HG03442 (cell line): ENCODE measurements at regions not wholly inside any gene's neighbourhood (a gene's known extent, or its start where the extent isn't known, plus 50 kb on each side); places are given as distances from the start of the nearest gene placed in this dataset.
"Not testable (repeated sequence)": the region's sequence is repeated elsewhere in the genome, so short reads cannot be mapped to it uniquely, and the experiment has no call there.

Experiments used
- ATAC-seq: cut with Tn5 transposase; IDR thresholded peaks from one replicate; pipeline ENCODE4 v1.9.1; 2021; ENCODE audit warnings: mild to moderate bottlenecking, moderate library complexity; ENCODE audit not compliant: unreplicated experiment

DNA sequence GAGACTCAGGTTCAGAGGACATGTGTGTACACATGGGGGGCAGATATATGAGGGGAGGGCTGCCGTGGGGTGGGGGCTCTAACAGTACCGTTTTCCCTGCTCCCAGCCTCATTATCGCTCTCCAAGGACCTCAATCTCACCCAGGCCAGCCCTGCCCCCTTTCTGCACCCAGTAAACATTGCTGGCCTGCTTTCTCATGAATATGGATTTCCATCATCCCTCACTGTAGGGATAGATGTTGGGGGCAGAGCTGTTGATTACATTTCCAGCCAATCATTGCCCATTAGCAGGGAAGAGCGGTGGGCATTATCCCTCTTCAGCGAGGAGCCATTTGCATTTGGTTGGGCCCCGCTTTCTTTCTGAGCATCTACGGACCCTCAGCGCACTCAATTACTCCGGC, 273.8 kb downstream of the RPS6KC1 start:
- no peak for ATAC-seq

DNA sequence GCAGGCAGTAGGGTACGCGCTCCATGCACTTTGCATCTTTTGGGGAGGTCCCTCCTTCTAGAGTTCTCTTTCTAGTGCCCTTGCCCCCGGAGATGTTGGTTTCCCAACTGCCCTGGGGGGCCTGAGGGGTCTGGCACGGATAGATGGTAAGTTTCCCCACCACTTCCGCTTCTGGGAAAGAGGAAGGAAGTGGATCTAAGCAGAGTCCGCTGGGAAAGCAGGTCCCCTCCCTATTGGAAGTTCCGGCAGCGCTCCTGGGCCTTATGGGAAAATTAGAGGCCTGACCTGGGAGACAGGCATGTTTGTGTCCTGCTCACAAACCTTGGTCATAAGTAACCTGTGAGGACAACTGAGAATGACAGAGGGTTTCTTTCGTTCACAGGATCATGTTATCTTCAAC, 274.4 kb downstream of the RPS6KC1 start:
- no peak for ATAC-seq

DNA sequence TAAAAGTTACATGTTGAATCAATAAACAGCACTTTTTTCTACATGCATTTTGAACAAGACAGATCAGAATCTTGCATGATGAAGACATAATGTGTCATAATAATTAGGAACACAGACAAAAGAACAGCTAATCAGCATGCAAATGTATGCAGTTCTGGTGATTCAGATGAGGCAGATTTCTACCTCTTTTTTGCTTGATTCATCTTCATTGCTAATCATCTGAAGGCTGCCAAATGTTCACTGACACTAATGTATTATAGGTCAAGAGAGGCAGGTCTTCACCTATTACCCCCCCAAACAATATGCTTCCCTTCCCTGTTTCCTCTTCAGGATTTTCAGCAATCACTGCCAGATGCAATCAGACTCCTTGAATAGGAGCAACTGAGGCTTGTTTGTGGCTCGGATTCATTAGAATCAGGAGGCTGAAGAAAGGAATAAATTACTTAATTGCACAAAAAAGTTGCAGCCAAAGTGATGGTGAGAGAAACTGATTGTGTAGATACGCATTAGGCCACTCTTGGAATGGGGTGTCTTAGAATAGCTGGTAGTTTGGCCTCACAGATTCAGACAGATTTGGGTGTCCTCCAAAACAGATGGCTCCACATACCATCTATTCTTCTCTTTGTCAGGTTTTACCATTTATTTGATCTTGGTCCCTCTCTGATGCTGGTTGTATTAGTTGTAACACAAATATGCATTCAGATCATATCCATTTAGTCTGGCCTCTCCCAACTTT, 275.4 kb downstream of the RPS6KC1 start:
- no peak for ATAC-seq

DNA sequence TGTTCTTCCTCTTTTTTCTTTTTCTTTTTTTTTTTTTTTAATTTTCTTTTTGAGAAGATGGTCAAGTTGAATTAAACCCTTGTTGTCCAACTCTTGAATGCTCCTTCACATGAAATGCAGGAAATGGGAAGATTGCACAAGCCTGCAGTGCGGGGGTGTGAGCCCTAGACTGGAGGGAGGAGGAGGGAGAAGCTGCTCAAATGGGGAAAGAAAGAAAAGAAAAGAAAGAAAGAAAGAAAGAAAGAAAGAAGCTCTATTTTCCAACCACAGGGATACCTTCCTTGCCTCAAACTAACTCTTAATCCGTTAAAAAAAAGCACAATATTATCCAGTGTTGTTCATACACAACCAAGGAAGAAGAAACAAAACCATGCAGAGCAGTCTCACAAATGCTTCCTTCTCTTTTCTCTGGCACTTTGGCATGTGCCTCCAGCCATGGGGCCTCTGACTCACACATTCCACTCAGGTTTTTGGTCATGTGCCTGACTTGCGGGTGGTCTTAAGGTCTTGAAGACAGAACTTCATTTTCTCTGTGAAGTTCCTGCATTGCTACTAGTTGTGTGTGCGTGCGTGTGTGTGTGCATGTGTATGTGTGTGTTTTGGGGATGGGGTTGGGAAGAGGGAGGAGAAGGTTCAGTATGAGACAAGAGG, 276.1 kb downstream of the RPS6KC1 start:
- ATAC-seq, result no peak

DNA sequence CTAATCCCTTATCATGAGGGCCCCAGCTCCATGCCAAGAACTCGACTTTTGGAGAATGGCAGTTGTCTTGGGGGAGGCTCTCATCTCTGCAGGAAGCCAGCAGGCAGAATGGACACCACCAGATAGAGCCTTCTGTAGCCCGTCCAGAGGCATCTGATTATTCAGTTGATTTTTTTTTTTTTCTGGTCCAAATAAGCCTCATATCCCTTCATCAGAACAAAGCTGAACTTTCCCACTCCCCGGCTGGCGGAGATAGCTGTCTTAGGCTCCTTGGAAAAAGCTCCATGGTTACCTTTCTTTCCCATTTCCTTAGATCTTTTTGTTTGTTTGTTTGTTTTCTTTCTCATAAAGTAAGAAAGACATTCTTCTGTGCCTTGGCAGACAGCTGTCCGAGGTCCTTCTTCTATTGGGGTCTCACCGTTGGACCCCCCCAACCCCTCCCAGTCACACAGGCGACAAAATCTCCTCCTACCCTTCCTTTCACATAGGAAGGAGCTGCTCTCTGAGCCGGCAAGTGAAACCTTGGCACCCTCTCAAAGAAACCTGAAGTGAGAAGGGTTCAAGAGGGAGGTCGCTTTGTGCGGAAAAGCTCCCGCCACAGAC, 278.5 kb downstream of the RPS6KC1 start:
- ATAC-seq, result no peak

DNA sequence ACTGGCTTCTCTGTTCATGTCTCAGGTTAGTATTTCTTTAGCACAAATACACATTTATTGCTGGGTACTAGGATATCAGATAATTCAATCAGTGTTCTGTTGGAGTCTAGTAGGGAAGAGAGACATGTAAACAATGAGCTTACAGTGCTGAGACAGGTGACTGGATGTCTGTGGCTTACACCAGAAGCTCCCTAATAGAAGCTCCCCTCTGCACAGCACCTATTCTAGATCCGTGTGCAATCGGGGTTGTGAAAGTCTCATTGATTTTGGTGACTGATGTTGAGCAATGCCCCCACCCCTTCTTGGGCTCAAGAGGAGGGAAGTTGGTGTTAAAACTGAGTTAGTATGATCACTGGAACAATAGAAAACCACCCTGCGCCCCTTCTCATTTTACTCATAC, 279.2 kb downstream of the RPS6KC1 start:
- ATAC-seq, result no peak

DNA sequence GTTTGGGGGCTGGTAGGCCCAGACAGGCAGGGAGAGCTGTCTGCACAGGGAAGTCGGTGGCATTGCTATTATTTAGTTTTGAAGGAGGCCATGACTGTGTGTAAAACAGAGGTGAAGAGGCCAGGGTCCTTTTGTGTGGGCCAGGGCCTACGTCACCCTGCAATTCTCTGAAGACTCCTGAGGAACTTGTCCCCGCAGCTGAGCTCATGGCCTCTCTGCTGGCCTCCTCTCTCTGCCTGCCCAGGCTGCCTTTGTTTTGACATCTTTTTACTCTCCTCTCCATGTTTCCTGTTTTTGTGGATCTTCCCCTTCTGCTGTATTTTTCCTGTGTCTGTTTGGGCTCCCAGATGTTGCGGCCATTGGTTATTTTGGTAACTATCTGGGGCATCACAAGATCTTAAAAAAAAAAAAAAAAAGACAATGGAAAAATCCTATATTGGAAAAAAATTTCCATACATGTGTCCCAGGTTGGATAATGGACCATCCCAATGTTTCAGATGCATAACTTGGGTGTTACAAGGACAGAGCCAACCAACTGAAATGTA, 280.7 kb downstream of the RPS6KC1 start:
- ATAC-seq, result no peak

DNA sequence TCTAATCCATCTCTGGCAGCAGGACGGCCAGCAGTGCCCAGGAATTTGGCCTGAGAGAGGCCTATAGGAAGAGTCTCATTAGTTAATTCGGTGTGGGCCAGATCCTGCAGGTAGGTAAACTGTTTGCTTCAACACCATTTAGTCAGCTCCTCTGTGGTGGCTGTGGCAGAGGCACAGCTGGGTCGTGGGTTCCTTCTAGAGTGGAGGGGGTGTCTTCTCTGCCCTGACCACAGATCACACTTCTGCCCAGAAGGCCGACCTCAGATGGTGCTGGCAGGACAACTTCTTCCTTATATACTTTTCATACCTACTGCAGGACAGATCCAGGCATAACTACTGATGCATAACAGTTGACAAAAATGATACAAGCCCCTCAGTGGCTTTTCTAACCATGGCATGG, 281.4 kb downstream of the RPS6KC1 start:
- ATAC-seq, result no peak

DNA sequence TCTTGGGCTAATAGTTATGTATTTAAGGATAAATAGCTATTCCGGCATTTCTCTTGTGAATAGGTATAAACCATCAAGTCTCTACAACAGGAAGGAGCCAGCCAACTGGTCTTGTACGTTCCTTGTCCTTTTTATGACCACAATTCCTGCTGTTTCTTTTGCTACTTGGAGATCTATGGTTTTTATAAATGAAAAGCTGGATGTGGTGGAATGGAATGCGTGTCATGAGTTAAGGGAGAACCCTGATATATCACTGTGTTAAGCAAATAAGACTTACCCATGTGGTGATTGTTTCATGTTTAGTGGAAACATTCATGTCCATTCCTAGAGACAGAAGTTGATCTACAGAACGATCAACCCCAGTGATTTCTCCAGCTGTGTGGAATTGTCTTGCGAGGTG, 282.1 kb downstream of the RPS6KC1 start:
- no peak for ATAC-seq

DNA sequence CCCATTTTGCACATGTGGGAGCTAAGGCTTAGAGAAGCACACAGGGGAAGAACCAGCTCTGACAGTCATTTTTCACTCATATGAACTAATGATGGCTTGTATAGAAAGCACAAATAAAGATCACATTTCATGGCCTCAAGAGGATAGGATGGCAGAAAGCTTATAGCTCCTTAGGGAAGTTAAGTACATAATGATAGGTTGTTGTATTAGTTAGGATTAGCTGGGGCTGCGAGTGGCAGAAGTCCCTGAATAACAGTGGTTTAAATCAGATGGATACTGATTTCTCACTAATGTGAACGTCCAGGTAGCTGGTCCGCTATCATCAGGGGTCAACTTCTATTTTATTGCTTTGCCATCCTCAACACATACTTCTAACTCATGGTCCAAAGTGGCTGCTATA, 284.0 kb downstream of the RPS6KC1 start:
- no peak for ATAC-seq

DNA sequence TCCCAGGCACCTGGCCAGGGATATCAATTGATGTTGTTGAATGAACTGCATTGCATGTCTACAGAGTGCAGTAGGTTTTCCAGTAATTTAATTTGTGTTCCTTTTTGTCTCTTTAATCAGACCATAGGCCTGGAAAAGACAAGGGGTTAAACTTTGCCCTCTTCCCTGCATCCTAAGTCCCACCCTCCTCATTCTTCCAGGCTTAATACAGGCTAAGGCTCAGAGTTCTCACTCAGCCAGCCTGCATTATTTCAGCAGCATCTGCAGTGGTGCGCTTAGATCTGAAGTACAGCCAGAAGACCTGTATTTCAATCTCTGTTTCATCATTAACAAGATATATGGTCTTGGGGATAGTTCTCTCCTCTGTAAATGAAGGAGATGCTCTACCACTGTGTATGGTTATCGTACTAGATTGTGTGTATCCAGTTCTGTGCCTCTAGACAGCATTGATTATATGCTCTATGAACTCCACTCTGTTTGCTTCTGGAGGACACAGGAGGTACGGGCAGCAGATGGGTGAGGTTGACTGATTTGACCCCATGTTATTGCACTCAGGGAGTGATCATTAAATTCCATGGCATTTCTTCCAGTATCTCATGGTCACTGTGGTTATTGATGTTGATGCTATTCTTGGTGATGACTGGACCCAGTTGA, 286.1 kb downstream of the RPS6KC1 start:
- no peak for ATAC-seq

DNA sequence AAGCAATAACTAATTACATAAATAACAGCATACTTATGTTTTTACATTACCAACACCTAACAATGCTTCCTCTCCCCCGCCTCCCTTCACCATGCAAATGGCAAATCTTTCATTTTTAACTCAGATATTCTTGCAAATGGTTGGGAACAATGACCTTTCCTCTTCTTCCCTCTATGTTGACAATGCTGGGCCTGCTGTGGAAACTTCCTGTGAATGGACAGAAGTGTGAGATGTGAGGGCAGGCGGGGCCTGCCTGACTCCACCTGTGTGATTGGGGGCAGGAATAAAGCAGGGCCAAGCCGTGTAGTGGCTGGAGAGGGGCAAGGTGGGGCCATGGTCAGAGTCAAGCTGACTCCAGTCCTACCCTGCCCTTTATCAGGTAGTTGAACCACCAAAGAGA, 289.6 kb downstream of the RPS6KC1 start:
- no peak for ATAC-seq

DNA sequence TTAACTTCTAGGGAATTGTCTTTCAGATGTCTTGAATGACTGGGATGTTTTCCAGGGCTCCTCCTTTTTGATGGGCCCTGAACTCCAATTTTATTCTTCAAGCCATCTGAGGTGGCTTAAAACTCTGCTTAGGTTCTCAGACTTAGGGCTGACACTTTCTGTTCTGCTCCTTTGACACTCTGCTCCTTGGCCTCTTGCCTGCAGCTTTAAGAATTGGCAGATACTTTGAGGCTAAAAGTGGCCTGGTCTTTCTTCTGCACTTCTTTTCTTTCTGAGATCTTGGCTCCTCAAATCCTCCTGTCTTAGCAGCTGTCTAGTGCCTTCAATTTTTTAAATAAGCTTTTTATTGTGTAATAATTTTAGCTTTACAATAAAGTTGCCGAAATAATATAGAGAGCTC, 294.6 kb downstream of the RPS6KC1 start:
- ATAC-seq, result no peak

DNA sequence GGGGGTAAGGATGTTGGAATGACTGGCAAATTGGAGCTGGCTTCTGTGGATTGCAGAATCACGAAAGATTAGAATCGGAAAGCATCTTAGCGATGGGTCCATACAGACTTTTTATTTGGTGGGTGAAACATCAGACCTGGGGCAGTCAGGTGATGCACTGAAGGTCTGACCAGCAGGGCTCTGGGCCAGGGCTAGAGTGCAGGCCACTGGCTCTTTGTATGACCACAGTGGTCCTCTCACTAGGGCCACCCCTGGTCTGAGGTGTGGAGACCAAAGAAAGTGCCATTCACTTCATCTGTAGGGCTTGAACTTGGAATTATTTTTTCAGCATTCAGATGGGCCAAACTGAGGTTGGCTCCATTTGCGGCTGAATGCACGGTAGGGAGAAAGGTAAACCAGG, 306.4 kb downstream of the RPS6KC1 start:
- no peak for ATAC-seq

DNA sequence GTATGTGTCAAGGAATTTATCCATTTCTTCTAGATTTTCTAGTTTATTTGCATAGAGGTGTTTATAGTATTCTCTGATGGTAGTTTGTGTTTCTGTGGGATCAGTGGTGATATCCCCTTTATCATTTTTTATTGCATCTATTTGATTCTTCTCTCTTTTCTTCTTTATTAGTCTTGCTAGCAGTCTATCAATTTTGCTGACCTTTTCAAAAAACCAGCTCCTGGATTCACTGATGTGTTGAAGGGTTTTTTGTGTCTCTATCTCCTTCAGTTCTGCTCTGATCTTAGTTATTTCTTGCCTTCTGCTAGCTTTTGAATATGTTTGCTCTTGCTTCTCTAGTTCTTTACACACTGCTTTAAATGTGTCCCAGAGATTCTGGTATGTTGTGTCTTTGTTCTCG, 307.3 kb downstream of the RPS6KC1 start:
- not testable (repeated sequence) for ATAC-seq

DNA sequence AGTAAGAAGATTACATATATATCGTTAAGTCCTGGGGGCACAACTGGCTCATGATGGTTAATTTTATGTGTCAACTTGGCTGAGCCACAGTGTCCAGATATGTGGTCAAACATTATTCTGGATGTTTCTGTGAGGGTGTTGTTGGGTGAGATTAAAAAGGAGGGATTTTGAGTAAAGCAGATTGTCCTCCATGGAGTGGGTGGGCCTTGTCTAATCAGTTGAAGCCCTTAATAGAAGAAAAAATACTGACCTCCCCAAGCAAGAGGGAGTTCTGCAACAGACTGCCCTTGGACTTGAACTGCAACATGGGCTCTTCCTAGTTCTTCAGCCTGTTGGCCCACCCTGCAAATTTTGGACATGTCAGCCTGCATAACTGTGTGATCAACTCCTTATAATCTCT, 311.6 kb downstream of the RPS6KC1 start:
- ATAC-seq, result no peak

DNA sequence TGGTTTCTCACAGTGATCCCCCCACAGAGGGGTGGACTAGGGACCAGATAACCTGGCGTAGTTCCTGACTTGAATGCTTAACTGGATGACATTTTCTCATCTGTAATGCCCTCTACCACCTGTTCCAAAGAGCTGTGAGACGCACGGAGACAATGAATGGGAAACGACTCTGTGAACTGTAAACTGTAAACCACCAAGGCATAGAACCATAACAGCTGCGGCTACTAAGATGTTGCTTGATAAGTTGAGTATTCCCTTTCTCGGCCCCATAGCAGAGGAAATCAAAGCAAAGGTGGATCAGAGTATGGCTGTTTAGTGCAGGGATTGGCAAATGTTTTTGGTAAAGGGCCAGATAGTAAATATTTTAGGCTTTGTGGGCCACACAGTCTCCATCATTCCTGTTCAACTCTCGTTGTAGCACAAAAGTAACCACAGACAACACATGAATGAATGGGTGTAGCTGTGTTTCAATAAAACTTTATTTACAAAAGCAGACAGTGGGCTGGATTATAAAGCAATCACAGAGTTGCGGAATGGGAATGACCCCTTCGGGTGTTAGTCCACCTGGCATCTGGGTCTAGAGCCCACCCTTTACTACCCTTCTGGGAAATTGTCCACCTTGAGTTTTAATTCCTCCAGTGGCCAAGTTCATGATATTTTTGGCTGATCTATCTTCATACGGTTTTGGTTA, 315.2 kb downstream of the RPS6KC1 start:
- no peak for ATAC-seq

DNA sequence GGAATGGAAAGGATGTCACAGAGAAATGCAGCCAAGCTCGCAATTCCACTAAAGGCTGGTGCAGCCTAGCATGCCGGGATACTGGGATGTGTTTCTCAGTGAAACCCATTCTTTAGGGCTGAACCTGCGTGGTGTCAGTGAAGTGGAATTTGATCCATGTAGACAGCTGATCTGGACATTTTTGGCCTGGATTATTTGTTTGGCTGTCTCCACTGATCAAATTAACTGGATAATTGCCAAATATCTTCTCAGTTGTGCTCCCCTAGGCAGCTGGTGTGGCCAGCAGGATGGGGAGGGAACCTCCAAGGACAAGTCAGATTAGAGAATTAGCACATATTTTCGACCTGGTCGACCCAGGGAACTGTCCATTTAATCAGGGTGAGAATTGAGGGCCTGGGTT, 318.4 kb downstream of the RPS6KC1 start:
- no peak for ATAC-seq

DNA sequence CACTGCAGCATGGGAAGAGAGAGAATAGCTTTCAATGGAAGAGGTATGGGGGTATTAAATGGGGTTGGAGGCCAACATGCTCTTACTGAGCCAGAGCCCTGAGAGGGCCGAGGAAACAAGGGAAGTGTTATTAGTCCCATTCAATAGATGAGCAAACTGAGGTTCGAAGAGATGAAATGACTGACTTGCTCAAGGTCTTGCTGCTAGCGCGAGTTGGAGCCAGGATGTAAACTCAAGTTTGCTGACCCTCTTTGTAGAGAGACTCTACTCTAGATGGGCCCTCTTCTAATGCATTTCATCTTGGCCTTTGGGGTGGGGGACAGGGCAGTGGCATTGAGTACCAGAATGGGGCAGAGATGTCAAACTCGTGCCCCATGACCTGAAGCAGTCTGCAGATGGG, 319.5 kb downstream of the RPS6KC1 start:
- no peak for ATAC-seq

DNA sequence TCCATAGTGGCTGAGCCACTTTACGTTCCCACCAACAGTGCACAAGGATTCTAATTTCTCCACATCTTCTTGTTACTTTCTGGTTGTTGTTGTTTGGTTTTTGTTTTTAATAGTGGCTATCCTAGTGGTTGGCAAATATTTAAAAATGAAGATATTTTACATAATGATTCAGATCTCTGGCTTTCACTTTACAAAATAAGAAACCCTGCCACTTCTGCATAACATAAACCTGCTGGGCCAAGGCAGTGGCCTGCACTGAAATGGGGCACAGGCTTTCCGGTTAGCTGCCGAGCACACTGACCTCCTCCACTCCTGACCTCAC, 320.4 kb downstream of the RPS6KC1 start:
- no peak for ATAC-seq
